ENCODE measurements at regions not wholly inside any gene's neighbourhood (a gene's known extent, or its start where the extent isn't known, plus 50 kb on each side); places are given as distances from the start of the nearest gene placed in this dataset.

GRCh38 chrX:68931345-68931744, 102.5 kb downstream of the EFNB1 start:
- Histone ChIP-seq H3K4me3 (no peak overlapping the region), H3K27ac (peak overlapping the region in 1 of 2 donors; percentile 26)
- no peak for TF ChIP-seq CTCF (IDR thresholded peaks at IDR 0.05)
- DNase-seq (ENCODE audit: low spot score): no peak

- no peak for TF ChIP-seq CTCF (IDR thresholded peaks at IDR 0.05)
- Histone ChIP-seq H3K27ac (peak overlapping the region in 1 of 2 donors; percentile 26), H3K4me3 (no peak overlapping the region)
- DNase-seq (ENCODE audit: low spot score): no peak
Measured at GRCh38 chrX:68930542-68931317, 101.9 kb downstream of the EFNB1 start.

- no peak for TF ChIP-seq CTCF (IDR thresholded peaks at IDR 0.05)
- Histone ChIP-seq H3K4me3 (no peak overlapping the region), H3K27ac (peak overlapping the region in 1 of 2 donors; percentile 11)
- DNase-seq (ENCODE audit: low spot score): no peak
Measured at GRCh38 chrX:68929332-68930150, 100.7 kb downstream of the EFNB1 start.

GRCh38 chrX:68928401-68928800, 99.6 kb downstream of the EFNB1 start:
- Histone ChIP-seq H3K4me3 (no peak overlapping the region), H3K27ac (no peak overlapping the region)
- no peak for DNase-seq (ENCODE audit: low spot score)
- no peak for TF ChIP-seq CTCF (IDR thresholded peaks at IDR 0.05)

GRCh38 chrX:68927178-68927577, 98.4 kb downstream of the EFNB1 start:
- TF ChIP-seq CTCF (IDR thresholded peaks at IDR 0.05): no peak

GRCh38 chrX:68923147-68923546, 94.3 kb downstream of the EFNB1 start:
- no peak for DNase-seq (ENCODE audit: low spot score)
- H3K27ac ChIP-seq: no peak overlapping the region
- no peak for TF ChIP-seq CTCF (IDR thresholded peaks at IDR 0.05)
- H3K4me3 ChIP-seq: no peak overlapping the region

More at GRCh38 chrX:68927178-68927577, 98.4 kb downstream of the EFNB1 start:
- no peak for DNase-seq (ENCODE audit: low spot score)
- no peak overlapping the region for H3K27ac ChIP-seq
- no peak overlapping the region for H3K4me3 ChIP-seq

All from coronary artery (tissue), 2 donors.